HG02970 (cell line): ENCODE measurements at regions not wholly inside any gene's neighbourhood (a gene's known extent, or its start where the extent isn't known, plus 50 kb on each side); places are given as distances from the start of the nearest gene placed in this dataset.

Experiments used
- ATAC-seq: cut with Tn5 transposase; IDR thresholded peaks from one replicate; pipeline ENCODE4 v1.9.1; 2021; ENCODE audit warnings: mild to moderate bottlenecking, moderate library complexity, moderate number of reproducible peaks; ENCODE audit not compliant: unreplicated experiment, low FRiP score

GRCh38 chr2:120963997-120964705 is 228.5 kb downstream of the GLI2 start:
- ATAC-seq, result no peak

GRCh38 chr2:120964819-120965218 is 229.2 kb downstream of the GLI2 start:
- no peak for ATAC-seq

GRCh38 chr2:120966510-120967254 is 231.0 kb downstream of the GLI2 start:
- ATAC-seq, result no peak

- no peak for ATAC-seq
Observed at GRCh38 chr2:120968307-120969015, 232.8 kb downstream of the GLI2 start.

GRCh38 chr2:120969613-120970355 is 234.1 kb downstream of the GLI2 start:
- no peak for ATAC-seq

GRCh38 chr2:120971866-120972265 is 236.2 kb downstream of the GLI2 start:
- ATAC-seq, result no peak

- ATAC-seq, result no peak
Observed at GRCh38 chr2:120972286-120972685, 236.6 kb downstream of the GLI2 start.

GRCh38 chr2:120973196-120973595 is 237.5 kb downstream of the GLI2 start:
- no peak for ATAC-seq

- ATAC-seq, result no peak
Observed at GRCh38 chr2:120974950-120975349, 239.3 kb downstream of the GLI2 start.

- ATAC-seq, result no peak
Observed at GRCh38 chr2:120976501-120977307, 241.0 kb downstream of the GLI2 start.

GRCh38 chr2:120977582-120978358 is 242.1 kb downstream of the GLI2 start:
- no peak for ATAC-seq

GRCh38 chr2:120978359-120979050 is 242.8 kb downstream of the GLI2 start:
- no peak for ATAC-seq

GRCh38 chr2:120979398-120979797 is 243.7 kb downstream of the GLI2 start:
- no peak for ATAC-seq

- ATAC-seq, result no peak
Observed at GRCh38 chr2:120979921-120980320, 244.3 kb downstream of the GLI2 start.

- no peak for ATAC-seq
Observed at GRCh38 chr2:120981443-120981842, 245.8 kb downstream of the GLI2 start.

- ATAC-seq, result no peak
Observed at GRCh38 chr2:120982598-120982997, 246.9 kb downstream of the GLI2 start.

- no peak for ATAC-seq
Observed at GRCh38 chr2:120983344-120983743, 247.7 kb downstream of the GLI2 start.

- ATAC-seq, result no peak
Observed at GRCh38 chr2:120984046-120984445, 248.4 kb downstream of the GLI2 start.
